Left forelimb (tissue), 1 donor: ENCODE measurements at regions not wholly inside any gene's neighbourhood (a gene's known extent, or its start where the extent isn't known, plus 50 kb on each side); places are given as distances from the start of the nearest gene placed in this dataset.

Source experiments
- DNase-seq: peaks from one replicate; pipeline ENCODE4 v3.0.0-alpha.2; 2018; ENCODE audit warnings: low spot score

DNA sequence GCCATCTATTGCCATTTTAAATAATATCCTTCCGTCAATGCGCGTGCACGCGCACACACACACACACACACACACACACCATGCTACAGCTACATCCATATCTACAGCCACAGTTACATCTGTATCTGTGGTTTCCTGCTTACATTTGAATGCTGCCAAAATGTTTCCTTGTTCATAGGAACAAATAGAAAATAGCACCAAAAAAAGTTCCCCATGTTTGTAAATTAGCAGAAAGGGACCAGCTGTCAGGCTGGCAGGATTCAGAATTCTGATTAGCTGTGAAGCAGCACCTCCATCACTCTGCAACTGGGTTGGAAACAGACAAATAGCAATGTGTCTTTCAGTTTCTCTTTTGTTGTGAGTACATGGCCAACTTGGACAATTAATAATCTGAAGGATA, 601.5 kb downstream of the IRX1 start:
- no peak for DNase-seq

DNA sequence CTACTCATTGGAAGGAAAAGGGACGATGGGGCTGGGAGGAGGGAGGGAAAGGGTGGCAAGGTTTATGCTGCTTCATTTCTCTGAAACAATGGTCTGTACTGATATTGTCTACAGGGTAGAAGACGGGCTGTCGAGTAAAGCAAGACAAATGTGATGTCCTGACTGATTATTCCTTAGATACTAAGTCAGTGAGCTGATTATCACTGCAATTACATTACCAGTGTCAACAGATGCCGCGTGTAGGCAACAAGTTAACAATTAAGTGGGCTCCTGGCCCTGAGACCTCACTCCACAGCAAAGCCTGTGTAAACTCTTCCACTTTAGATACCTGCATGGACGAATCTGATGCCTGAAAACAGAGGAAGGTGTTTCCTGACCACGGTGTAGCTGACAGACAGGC, 602.8 kb downstream of the IRX1 start:
- no peak for DNase-seq

DNA sequence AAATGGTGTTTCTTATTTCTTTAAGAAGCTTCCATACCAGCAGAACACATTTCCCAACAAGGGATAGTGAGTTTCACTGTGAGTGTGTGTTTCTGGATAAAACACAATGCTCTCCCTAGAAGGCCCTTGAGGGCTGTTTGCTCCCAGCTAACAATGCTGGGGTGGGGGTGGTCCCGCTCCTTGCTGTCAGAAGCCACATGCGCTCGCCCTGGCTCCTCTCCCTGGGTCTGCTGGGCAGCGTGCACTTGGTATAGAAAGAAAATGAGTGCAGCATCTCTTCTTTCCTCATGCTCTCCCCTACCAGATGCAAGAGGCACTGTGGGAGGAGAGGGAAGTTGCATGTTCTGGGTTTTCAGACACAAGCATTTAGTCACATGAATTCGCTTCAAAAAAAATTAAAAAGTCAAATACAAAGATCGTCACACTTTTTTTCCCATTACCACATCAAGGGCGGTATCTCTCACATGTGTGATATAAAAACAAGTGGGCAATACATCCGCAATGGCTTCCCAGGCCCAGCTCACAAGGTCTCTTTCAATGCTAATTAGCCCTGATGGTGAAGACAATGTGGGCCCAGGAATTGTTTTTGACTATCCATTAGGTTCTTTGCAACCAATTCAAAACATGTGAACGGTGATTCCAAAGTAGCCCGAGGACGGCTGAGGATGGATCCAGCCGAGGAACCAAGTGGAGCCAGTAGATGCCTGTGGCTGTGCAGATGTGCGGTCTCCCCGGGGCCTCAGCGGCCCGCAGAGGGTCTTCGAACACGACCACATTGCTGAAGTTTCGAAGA, 603.6 kb downstream of the IRX1 start:
- DNase-seq = no peak

DNA sequence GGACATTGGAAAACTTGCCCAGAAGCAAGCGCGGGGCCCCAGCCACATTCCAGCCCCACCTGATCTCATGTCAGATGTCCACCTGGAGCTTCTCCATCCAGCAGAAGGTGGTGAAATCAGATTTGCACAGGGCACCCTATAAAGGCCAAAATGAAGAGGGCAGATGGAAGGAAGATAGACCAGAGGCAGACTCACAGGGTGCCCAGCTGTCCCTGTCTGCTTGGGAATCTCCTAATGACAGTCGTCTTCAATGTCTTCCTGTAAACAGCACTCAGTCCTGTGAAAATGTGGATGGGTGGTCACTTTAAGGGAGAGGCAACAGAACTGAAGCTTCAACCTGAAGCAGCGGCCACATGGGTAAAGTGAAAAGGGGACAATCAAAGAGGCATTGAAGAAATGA, 607.5 kb downstream of the IRX1 start:
- DNase-seq = no peak

DNA sequence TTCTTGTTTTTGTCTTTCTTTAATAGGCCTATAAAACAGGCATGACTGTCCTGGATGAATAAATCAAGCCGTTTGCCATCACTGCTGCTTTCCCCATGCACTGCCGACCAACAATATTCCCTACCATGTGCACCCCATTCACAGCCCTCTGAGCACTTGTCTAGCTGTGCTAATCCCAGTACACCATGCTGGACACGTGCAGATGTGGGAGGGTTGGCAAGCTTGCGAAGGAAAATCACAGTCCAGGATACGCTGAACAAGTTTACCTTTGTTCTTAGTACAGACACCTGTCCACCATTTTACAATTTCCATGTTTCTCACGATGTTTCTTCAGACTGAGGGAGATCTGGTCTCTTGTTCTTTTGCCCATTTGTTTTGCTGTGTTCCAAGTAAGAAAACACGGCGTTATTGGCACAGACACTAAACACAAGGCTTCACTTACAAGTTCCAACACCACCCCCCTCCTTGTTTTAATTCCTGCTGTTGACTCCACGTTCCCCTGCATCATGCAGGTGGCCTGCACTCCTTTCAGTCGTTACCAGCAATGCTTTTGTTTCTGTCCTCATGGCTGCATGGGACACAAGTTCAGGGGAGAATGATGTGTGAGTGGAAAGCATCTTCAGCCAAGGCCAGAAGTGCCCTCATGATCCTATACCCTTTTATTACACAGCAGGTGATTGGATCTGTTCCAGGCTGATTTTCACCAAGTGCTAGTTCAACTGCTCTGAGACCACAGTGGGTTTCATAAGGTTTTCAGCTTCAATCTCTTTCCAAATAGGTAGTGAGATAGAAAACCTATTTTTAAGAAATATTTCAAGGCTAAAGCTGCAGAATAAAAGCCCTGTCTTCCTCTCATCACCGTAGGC, 608.9 kb downstream of the IRX1 start:
- DNase-seq = no peak

DNA sequence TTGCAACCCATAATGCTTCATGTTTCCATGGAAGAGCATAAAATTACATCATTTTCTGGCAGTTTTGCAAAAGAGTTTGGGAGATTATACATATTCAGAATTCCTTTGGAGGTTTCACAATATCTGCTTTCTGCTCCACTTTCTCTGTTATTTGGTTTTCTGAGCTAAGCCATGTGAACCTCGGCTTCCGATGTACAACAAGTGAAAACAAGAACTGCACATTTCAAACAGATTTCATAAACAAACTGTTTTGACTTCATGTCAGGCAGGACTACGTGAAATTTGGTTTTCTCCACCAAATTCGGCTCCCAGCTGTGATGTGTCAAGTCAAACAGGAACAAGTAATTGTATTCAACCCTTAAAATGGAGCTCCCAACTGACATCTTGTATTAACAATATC, 609.8 kb downstream of the IRX1 start:
- no peak for DNase-seq

DNA sequence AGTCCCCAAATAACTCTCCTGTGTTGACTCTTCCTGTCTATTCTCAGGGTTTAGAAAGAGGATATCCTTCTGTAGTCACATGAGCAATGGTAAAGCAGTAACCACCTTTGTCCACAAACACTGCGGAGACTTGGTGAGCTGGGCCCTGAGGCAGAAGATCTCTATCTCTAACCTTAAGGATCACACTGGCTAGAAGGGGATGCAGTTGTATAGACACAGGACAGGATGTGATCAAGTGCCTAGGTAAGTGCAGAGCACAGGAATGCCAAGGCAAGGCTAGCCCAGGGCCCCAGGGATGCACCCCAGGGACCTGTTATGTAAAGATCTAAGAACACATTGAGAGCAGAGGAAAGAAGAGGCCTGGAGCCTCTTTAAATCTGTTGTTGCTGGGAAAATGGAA, 610.5 kb downstream of the IRX1 start:
- DNase-seq = no peak

DNA sequence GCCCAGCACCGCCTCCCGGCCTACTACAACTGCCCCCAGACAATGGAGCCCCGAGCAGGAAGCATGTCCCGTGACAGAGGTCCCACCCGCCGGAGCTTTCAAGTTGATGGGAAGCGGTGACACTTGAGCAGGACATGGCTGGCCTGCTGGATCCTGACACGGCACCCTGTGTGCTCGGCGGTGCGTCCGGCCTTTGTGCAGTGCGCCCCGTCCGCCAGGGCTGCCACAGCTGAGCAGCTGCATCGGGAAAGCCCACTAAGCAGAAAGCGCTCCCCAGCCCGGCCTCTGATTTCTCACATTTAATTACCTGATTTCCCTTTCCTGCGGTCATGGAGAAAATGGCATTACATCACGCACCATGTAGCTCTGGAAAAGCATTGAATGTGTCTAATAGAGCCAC, 611.9 kb downstream of the IRX1 start:
- DNase-seq = no peak

DNA sequence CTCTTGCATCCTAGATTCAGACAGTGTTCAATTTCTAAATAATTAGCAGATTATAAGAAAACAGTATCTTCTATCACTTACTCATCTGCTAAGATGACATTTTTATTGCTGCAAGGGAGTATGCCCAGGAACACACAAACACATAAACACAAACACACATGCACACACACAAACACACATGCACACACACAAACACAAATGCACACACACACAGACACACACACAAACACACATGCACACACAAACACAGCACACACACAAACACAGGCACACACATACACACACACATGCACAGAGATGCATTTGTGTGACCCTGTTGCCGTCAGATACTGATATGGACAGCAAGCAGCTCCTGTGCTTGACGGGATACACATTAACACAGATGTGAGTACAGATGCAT, 612.9 kb downstream of the IRX1 start:
- no peak for DNase-seq

DNA sequence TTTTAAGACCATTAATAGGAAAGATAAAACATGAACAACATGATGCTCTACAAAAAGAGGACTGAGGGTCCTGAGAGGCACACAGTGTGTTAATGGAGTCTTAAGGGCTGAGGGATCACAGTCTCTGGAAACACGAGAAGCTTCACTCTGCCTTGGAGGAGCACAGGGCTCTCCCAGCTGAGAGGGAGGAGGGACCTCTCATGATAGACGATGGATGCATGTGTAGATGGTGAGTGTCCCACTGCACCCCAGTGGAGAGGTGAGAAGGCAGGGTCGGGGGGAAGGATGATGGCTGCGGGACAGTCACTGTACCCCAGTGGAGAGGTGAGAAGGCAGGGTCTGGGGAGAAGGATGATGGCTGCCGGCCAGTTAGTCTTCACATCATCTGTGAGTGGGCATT, 613.4 kb downstream of the IRX1 start:
- DNase-seq = no peak

DNA sequence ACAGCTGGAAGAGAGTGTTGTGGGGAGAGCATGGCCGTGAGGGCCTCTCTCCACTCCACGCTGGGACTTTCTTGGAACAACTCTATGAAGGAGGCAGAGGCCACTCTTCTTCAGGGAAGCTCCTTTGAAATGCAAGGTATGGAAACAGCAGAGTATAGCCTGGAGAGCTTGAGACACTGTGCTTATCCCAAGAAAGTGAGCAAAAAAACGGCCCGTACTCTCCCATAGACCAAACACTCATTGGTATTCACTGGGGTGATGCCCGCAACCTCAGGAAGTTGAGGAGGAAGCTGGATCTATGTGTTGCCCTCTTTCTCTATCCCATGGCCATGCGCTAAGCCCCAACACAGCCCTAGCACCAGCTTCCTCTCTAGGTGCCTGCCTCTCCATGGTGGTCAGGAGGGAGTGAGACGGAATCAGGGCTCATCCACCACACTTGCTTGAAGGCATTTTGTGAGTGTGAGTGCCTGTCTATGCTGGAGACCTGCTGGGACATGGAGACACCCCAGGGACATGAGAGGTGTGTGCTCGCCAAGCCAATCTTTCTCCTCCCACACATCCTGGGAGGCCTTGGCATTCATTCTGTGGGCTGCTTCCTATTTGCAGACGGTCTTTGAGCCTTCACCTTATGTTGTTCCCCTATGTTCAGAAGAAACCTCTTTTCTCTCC, 616.6 kb downstream of the IRX1 start:
- DNase-seq = no peak

DNA sequence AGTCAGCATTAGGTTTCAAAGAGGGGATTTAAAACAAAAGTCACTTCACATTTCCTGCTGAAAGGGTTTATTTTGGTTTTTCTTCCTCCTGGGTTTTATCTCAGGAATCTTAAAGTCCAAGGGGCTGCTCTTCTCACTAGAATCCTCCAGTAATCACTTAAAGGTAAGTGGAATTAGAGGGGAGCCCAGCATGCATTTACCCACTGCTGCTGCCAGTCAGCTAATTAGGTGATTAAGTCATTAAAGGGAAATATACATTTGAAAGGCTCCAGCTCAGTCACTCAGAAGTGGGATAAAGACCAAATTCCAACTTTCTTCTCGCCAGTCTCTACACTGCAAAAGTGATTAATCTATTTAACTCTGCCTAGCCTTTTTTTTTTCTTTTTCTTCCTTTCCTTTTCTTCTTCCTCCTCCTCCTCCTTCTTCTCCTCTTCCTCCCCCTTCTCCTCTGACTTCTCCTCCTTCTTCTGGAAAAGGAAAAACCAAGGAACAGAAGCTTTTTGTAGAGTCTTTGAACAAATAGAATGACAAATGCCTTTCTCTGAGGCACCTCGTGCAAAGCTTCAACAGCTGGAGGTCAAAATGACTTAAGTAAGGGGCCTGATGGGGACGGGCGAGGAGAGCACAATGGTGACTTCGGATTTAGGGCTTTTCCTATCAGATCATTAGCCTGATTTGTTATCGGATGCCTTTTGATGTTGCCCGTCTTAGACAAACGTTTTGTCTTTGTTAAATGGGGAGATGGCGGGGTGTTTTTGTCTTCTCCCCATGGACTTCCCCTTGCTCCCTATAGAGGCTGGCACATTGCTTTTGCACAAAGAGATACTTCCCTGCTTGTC, 617.6 kb downstream of the IRX1 start:
- no peak for DNase-seq

DNA sequence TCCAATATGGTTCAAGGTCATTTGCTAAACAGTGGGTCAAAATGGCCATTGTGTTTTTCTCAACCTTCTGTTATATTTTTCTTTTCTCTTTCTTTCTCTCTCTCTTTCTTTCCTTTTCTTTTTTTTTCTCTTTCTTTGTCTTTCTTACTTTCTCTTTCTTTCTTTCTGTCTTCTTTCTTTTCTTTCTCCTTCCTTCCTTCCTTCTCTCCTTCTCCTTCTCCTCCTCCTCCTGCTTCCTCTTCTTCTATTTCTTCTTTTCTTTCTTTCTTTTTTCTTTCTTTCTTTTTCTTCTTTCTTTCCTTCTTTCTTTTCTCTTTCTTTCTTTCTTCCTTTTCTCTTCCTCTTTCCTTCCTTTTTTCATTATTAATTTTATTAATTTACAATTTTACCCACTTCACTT, 619.5 kb downstream of the IRX1 start:
- no peak for DNase-seq

DNA sequence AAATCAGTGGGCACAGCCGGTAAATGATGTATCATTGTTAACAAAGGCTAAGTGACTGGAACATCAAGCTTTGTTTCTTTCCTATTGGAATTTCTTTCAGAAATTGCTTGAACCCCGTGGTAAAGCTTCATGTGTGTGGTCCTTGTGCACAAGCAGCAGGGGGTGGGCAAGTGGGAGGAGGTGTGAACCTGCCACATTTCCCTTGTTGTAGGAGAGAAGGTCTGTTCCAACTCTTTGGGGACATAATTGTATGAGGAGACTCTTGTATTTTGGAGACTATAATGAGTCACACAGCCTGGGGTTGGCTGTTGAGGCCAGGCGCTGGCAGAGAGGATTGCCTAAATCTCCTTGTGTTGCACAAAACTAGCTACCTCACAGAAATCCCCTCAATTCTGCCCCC, 620.5 kb downstream of the IRX1 start:
- no peak for DNase-seq

DNA sequence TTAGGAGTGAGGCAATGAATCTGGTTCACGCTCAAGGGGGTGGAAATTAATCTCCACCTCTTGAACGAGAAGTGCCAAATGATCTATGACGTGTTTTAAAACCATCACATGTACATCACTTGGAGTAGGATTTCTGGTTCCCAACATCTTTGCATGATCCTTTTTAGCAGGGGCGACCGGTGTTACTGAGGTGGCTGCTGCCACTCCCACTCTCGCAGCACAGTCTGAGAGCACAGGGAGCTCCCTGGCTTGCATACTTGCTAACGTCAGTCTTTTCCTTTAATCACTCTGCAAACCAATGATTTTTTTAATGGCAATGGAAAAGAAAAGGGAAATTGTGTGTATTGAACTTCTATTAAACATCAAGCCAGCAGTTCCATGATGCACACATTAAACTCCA, 624.4 kb downstream of the IRX1 start:
- DNase-seq = no peak

DNA sequence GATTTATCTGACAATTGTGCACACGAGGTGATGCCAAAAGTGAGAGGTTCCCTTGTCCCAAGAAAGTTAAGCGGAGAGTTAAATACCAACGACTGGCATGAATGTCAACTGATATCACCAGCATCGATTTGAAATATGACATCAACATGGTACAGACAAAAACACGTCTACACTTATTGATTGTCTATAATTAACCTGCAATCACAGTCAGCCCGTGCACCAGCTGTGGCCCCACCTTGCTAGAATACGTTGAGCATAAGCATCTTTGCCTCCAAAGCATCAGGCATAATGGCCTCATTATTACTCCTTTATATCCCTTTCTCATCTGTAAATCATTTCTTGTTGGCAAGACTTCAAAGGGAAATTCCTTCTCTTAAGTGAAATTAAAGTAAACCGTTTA, 625.4 kb downstream of the IRX1 start:
- no peak for DNase-seq

DNA sequence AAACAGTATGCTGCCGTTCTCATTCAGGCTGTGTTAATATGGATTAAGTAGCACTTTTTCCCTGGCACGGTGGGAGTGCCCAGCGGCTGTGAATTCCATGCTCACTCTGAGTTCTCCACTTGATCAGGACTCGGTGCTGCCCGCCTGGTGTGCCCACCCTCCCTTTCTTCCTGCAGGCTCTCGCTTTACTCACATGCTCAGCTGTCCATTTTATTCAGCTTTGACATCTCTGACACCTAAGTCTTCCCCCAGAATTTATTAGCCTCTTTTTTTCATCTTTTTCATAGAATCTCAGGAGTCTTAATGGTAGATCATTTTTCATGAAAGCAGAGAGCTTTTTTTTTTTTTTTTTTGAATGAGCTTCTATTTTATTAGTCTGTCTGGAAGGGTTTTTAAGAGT, 626.5 kb downstream of the IRX1 start:
- DNase-seq = no peak

DNA sequence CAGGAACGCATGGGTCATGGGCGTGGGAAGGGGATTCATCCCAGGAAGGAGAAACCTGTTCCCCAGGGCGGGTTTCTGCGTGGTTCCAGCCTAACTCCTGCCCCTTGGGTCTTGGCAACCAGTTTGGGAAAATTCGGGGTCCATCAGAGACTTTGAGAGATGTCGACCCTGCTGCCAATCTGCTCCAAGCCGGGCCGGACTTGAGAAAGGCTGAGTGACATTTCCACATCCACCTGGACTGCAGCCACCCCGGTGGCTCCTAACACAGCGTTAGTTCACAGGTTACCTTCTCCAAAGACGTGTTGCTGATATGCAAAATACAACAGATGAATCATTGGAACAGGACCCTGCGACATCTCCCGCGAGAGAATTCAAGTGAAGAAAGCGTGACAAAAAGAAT, 627.2 kb downstream of the IRX1 start:
- no peak for DNase-seq

DNA sequence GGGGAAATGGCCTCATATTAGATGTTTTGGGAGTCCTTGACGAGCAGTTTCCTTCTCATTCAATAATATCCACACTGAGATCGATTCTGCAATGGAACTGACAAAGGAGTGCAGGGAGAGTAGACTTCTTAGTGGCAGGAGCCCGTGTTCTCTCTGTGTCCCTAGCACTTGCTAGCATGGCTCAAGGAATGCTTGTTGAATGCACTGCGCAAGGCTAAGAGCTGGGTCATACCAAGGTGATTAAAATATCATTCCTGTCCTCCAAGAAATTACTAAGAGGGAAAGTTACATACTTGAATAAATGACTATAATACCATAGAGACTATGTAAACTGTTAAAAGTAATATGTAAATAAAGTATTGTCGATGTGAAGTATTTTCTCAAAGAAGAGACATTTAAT, 630.1 kb downstream of the IRX1 start:
- no peak for DNase-seq

DNA sequence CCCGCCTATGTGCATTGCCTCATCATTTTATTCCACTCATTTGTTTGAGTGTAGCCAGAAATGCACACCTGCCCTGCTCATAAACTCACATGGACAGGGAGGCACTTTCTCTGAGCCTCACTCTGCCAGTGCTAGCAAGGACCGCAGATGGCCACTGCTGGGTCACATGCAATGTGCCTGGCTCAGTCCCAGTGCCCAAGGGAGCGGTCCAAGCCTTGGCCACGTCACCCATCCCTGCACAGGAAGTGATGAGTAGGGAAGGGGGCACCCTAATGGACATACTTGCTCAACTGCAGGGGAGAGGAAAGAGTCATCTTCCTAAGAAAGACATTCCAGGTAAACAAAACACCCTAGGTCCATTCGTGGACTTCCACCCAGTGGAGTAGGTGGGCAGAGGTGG, 630.9 kb downstream of the IRX1 start:
- no peak for DNase-seq

DNA sequence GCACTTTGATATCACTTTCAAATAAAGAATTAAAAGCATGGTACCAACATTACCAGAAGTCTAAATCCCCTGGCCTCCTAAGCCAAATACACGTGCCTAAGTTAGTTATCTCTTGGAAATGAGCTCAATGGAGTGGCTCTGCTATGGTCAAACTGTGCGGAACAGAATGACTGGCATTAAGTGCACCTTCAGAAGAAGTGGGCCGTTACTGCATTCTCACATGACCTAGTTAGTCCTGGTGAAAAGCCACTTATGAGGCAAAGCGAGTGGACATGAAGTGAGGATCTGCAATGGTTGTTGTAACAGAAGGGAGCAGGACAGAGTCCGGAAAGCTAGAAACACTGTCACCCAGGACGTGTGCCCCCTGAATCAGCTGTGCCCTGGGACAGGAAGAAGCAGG, 633.1 kb downstream of the IRX1 start:
- no peak for DNase-seq
